ENCODE measurements at regions not wholly inside any gene's neighbourhood (a gene's known extent, or its start where the extent isn't known, plus 50 kb on each side); places are given as distances from the start of the nearest gene placed in this dataset.

- TF ChIP-seq CTCF (IDR thresholded peaks at IDR 0.05) (peak; percentile 54), EZH2 (IDR thresholded peaks at IDR 0.05) (no peak), EZH2phosphoT487 (IDR thresholded peaks at IDR 0.05) (no peak)
These were observed 168.1 kb upstream of the DAAM1 start for GRCh38 chr14:59020382-59020781.

Data from neural progenitor cell (in vitro differentiated cells).